Body of pancreas (tissue), 4 donors: ENCODE measurements at regions not wholly inside any gene's neighbourhood (a gene's known extent, or its start where the extent isn't known, plus 50 kb on each side); places are given as distances from the start of the nearest gene placed in this dataset.

Experiments used
- CTCF ChIP-seq, 7 experiments: fragments of 450-650 bp in 4 of 7; fragments of 200-600 bp in 3 of 7; sonication (generic) in 3 of 7; IDR thresholded peaks; one replicate each; pipeline ENCODE4 v1.5.1; 2016 to 2019; ENCODE audit warnings: antibody characterized with exemption in 7 of 7
- POLR2A ChIP-seq, 3 donors: fragments of 450-650 bp; IDR thresholded peaks; one replicate each; pipeline ENCODE4 v1.6.1; 2016; ENCODE audit warnings: antibody characterized with exemption in 3 of 3, mild to moderate bottlenecking in 2 of 3

- TF ChIP-seq CTCF (IDR thresholded peaks at IDR 0.05): no peak
- no peak for TF ChIP-seq POLR2A (IDR thresholded peaks at IDR 0.05)
These were observed 803.0 kb upstream of the MGAT4C start for GRCh38 chr12:87059231-87059630.
